ENCODE measurements at regions not wholly inside any gene's neighbourhood (a gene's known extent, or its start where the extent isn't known, plus 50 kb on each side); places are given as distances from the start of the nearest gene placed in this dataset.
A peak's percentile ranks its signal among the peaks of the same experiment; 100 is the strongest.

DNA sequence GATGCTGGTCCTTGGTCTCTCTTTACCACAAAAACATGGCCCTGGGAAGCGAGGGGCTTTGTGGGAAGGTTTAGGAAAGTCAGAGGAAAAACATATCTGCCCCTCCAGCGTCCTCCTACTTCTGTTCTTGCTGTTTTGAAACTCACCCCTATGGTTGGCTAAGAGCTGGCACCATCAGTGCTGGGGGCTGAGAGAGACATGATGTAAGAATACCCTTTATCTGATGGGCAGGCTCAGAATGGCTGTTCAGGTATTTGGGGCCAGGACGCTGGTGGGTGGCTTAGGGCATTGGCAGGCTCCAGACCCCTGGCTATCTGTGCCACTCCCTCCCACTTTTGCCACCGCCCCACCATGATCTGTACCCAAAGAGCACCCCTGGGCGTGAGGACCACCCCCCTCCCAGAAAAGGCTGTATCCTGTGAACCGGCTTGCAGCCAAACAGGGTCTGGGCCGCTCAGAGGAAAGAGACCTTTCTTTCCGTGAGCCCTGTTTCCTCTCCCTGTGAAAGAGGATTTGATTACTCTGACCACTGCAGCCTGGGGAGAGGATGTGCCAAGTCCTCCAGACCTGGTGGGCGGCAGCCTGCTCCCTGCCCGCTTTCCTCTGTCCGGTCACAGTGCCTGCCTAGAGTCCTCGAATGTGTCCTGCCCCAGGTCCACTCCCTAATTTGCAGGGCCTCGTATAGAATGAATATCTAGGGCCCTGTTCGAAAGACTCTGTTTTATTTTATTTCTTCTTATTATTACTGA is 61.3 kb upstream of the SLC6A6 start:
- Histone ChIP-seq H3K27me3 (ENCODE audit: control insufficient read depth, insufficient read depth, low read length) (peaks cover 4% of the 10 kb centered on the region; the same call in 1 of the 2 replicates), H3K4me3 (ENCODE audit: insufficient read depth, low read depth, low read length) (no peak overlapping the region), H3K36me3 (replicated peaks; ENCODE audit: control insufficient read depth, insufficient read depth, low read length) (no peaks in the 10 kb centered on the region)
- DNase-seq: no peak

DNA sequence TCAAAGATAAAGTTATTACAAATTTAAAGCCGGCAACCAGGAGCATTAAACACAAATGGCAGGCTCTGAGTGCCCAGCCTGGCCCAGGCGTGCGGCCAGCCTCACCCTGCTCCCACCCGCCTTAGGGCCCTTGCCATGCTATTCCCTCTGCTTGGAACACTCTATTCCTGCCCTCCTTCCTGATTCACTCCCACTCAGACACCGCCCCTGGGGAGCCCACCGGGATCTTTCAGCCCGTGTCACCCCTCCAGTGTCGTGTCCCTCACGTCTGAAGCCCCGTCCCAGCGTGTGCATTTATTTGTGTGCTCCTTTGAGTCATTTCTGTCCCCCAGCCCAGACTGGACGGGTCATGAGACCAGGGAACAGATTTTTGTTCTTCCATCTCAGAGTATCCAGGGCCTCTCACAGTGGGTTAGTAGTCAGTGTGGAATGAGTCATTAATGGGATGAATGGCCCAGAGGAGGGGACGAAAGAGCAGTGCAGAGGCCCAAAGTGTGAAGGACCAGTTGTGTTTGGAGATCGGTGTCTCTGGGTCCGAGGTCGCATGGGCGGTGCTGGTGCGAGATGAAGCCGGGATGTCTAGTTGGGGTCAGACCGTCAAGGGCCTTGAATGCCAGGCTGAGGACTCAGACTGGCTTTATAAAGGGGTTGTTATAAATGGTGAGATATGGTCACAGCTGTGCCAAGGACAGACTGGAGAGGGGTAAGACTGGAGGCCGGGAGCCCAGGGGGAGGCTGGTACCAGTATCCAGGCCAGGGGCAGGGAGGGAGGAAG is 58.9 kb upstream of the SLC6A6 start:
- H3K4me3 ChIP-seq (ENCODE audit: insufficient read depth, low read depth, low read length): no peak overlapping the region
- no peaks in the 10 kb centered on the region for H3K36me3 ChIP-seq (replicated peaks; ENCODE audit: control insufficient read depth, insufficient read depth, low read length)
- DNase-seq: no peak
- peaks cover 4% of the 10 kb centered on the region; the same call in 1 of the 2 replicates for H3K27me3 ChIP-seq (ENCODE audit: control insufficient read depth, insufficient read depth, low read length)

DNA sequence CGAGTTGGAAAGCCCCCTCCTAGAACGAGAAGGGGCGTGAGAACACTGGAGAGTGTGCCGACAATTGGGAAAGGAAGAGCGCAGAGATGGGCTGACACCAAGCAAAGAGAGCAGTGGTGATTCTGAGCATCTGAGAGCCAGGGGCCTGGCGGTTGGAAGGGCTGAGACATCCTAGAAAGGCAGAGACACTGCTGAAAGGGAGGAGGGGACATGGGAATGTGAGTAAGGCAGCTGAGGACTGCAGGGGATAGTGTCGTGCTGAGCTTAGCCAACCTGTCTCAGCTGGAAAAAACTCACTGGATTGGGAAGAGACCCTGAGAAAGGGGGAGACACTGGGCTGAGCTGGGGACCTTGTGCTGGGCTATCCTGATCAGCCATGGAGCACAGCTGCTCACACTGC is 58.1 kb upstream of the SLC6A6 start:
- Histone ChIP-seq H3K36me3 (replicated peaks; ENCODE audit: control insufficient read depth, insufficient read depth, low read length) (no peaks in the 10 kb centered on the region), H3K4me3 (ENCODE audit: insufficient read depth, low read depth, low read length) (no peak overlapping the region), H3K27me3 (ENCODE audit: control insufficient read depth, insufficient read depth, low read length) (peaks cover 4% of the 10 kb centered on the region; the same call in 1 of the 2 replicates)
- DNase-seq: peak; percentile 86

DNA sequence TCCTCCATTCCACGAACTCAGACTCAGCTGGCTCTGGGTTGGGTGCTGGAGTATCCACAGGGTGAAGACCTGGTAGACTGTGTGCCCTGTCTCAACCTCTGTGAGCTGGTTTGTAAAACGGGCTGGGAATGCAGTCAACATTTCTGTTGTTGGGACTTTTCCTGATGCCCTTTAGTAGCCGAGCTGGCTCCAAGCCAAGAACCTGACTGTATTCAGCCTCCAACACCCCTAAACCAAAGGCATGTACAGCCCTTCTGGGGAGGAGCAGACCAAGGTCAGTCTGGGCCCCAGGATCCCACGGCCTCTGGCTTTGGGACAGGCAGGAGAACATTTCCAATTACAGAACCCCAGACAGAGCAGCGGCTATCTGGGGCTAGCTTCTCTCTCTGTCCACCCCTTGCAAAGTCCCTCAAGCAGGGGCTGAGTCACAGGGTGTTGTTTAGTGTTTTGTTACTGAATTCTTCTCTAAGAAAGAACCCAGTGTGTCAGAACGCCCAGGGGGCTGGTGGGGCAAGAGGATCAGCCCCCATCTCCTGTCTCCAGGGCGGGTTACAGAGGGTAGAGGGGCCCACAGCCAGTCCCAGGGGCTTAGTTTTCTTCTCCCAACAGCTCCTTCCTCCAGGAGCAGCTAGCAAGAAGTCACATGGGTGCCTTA is 56.8 kb upstream of the SLC6A6 start:
- no peak for DNase-seq
- Histone ChIP-seq H3K4me3 (ENCODE audit: insufficient read depth, low read depth, low read length) (no peak overlapping the region), H3K36me3 (replicated peaks; ENCODE audit: control insufficient read depth, insufficient read depth, low read length) (no peaks in the 10 kb centered on the region), H3K27me3 (ENCODE audit: control insufficient read depth, insufficient read depth, low read length) (peaks cover 4% of the 10 kb centered on the region; the same call in 1 of the 2 replicates)

DNA sequence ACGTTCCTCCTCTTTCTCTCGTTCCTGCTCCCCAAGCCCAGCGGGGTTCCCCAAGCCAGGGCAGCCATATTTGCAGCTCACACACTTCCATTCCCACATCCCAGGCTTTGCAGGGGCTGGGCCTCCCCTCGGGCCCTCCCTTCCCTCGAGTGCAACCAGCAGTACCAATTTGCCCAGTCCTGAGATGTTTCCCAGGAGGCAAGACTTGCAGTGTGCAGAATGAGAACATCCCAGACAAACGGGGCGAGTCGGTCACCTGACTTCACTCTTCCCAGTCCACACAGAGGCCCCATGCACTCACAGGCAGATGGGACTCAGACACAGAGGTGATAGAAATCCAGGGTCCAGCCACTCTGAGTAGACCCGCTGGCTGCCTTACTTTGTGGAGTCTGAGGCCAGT is 56.2 kb upstream of the SLC6A6 start:
- no peak overlapping the region for H3K4me3 ChIP-seq (ENCODE audit: insufficient read depth, low read depth, low read length)
- H3K27me3 ChIP-seq (ENCODE audit: control insufficient read depth, insufficient read depth, low read length): peaks cover 4% of the 10 kb centered on the region; the same call in 1 of the 2 replicates
- H3K36me3 ChIP-seq (replicated peaks; ENCODE audit: control insufficient read depth, insufficient read depth, low read length): no peaks in the 10 kb centered on the region
- no peak for DNase-seq

DNA sequence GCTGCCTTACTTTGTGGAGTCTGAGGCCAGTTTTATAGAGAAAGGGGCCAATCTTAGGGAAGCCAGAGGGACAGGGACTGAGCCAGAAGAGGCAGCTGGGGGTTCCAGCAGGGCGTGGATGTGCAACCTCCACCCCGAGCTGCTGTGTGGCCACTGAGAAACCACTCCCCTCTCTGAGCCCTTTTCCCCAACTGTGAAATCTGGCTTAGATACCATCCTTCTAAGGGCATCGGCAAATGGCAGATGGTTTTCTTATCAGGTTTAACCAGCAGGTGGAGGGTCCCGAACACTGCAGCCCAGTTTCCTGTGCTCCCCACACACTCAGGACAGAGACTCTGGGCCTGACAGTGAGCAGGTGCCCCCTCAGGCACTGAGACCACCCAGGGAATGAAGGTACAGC is 55.8 kb upstream of the SLC6A6 start:
- Histone ChIP-seq H3K27me3 (ENCODE audit: control insufficient read depth, insufficient read depth, low read length) (peaks cover 4% of the 10 kb centered on the region; the same call in 1 of the 2 replicates), H3K36me3 (replicated peaks; ENCODE audit: control insufficient read depth, insufficient read depth, low read length) (no peaks in the 10 kb centered on the region)
- DNase-seq: no peak

DNA sequence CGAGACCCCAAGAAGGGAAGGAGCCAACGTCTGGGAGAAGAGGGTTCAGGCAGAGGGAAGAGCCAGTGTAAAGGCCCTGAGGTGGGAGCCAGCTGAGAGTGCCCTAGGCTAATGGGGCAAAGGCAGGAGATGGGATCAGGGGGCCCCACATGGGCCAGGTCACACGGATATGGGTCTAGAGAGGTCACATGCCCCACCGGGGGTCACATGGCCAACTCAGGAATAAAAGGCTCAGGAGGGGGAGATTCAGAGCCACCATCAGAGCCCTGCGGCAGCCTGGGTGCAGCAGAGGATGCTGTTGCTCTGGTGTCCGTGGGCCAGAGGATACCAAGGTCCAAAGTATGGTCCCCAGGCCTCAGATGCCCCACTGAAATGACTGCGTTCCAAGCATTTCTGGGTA is 55.3 kb upstream of the SLC6A6 start:
- Histone ChIP-seq H3K27me3 (ENCODE audit: control insufficient read depth, insufficient read depth, low read length) (peaks cover 4% of the 10 kb centered on the region; the same call in 1 of the 2 replicates), H3K4me3 (ENCODE audit: insufficient read depth, low read depth, low read length) (no peak overlapping the region), H3K36me3 (replicated peaks; ENCODE audit: control insufficient read depth, insufficient read depth, low read length) (no peaks in the 10 kb centered on the region)
- no peak for DNase-seq

More for the DNA sequence above, 55.8 kb upstream of the SLC6A6 start:
- no peak overlapping the region for H3K4me3 ChIP-seq (ENCODE audit: insufficient read depth, low read depth, low read length)

DNA sequence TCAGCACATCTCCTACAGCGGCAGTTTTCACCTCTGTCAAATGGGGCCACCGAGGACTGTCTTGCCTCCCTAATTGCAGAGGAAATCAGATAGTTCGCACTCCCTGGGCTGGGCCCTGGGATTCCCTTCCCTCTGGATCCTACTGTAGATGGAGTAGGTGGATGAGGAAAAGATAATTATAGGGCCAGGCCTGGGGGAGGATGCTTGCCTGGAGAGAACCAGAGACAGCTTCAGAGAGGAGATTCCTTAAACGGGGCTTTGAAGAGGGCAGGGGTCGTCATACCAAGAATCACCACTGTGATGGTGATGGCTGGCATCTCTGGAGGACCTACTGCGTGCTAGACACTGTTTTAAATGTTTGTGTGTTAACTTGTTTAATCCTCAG is 50.8 kb upstream of the SLC6A6 start:
- H3K36me3 ChIP-seq (replicated peaks; ENCODE audit: control insufficient read depth, insufficient read depth, low read length): no peaks in the 10 kb centered on the region
- no peak for DNase-seq
- H3K4me3 ChIP-seq (ENCODE audit: insufficient read depth, low read depth, low read length): no peak overlapping the region
- no peaks in the 10 kb centered on the region for H3K27me3 ChIP-seq (ENCODE audit: control insufficient read depth, insufficient read depth, low read length)

DNA sequence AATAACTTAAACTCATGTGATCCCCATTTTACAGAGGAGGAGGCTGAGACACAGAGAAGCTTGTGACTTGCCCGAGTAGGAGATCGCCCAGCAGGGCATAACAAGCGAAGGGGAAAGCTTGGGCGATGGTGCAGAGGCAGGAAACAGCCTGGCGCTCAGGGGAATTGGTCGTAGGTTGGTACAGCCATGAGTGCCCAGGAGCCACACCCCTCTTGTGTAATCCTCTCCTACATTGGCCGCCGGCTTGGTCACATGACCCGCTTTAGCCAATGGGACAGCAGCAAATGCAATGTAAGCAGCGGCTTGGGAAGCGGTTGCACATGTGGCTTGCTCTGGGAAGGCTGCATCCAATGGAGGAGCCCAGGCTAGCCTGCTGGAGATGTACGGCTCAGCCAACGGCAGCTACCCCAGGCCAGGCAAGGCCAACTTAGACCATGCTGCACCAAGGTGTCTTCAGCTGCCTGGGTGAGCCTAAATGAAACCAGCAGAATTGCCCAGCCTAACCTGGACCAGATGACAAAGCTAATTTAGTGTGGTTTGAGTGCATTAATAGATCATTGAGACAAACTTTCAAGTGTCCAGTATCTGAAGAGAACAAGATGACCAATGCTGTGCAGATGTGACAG is 50.3 kb upstream of the SLC6A6 start:
- H3K4me3 ChIP-seq (ENCODE audit: insufficient read depth, low read depth, low read length): no peak overlapping the region
- H3K36me3 ChIP-seq (replicated peaks; ENCODE audit: control insufficient read depth, insufficient read depth, low read length): no peaks in the 10 kb centered on the region
- peak; percentile 85 for DNase-seq
- H3K27me3 ChIP-seq (ENCODE audit: control insufficient read depth, insufficient read depth, low read length): no peaks in the 10 kb centered on the region

Measured in H7 (cell line).